ENCODE measurements at regions not wholly inside any gene's neighbourhood (a gene's known extent, or its start where the extent isn't known, plus 50 kb on each side); places are given as distances from the start of the nearest gene placed in this dataset.

DNA sequence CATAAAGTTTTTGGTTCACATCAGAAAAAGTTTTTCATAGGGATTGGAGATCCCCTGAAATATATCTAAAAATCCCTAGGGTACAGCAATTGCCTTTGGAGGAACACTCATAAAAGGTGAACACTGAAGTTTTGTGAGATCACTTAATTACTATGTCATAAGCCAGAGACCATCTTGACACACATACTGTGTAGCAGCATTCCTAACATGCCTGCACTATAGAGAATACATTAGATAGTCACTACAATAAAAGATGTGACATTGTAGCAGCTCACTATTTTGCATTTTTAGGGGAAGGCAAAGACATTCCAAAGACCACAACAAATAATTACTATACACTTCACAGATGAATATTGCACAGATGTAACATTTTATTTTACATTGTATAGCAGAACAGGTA, 779.9 kb downstream of the KCNT2 start:
- ATAC-seq (ENCODE audit: insufficient read depth, low read depth) (no peak), DNase-seq (no peak)
- H3K9ac ChIP-seq (ENCODE audit: low read depth, low read length) = no peak overlapping the region
- no peak overlapping the region for H2AFZ ChIP-seq (ENCODE audit: low read depth, low read length)
- H3K4me1 ChIP-seq (ENCODE audit: insufficient read depth, low read length) = no peaks in the 10 kb centered on the region
- H3K4me2 ChIP-seq (ENCODE audit: insufficient read depth, low read length) = no peak overlapping the region
- H4K20me1 ChIP-seq (ENCODE audit: insufficient read depth, low read length) = no peaks in the 10 kb centered on the region
- no peaks in the 10 kb centered on the region for H3K79me2 ChIP-seq (ENCODE audit: insufficient read depth, low read length)
- no peak overlapping the region for H3K4me3 ChIP-seq (ENCODE audit: low read depth in 1 of 2, low read length in 2 of 2)
- no peaks in the 10 kb centered on the region for H3K9me3 ChIP-seq (ENCODE audit: insufficient read depth, low read length, severe bottlenecking)
- H3K36me3 ChIP-seq (ENCODE audit: insufficient read depth, low read length) = no peaks in the 10 kb centered on the region
- H3K27me3 ChIP-seq (ENCODE audit: insufficient read depth, low read length, poor library complexity) = no peaks in the 10 kb centered on the region
- H3K27ac ChIP-seq (ENCODE audit: low read length) = no peak overlapping the region
- TF ChIP-seq, protein P1, sequence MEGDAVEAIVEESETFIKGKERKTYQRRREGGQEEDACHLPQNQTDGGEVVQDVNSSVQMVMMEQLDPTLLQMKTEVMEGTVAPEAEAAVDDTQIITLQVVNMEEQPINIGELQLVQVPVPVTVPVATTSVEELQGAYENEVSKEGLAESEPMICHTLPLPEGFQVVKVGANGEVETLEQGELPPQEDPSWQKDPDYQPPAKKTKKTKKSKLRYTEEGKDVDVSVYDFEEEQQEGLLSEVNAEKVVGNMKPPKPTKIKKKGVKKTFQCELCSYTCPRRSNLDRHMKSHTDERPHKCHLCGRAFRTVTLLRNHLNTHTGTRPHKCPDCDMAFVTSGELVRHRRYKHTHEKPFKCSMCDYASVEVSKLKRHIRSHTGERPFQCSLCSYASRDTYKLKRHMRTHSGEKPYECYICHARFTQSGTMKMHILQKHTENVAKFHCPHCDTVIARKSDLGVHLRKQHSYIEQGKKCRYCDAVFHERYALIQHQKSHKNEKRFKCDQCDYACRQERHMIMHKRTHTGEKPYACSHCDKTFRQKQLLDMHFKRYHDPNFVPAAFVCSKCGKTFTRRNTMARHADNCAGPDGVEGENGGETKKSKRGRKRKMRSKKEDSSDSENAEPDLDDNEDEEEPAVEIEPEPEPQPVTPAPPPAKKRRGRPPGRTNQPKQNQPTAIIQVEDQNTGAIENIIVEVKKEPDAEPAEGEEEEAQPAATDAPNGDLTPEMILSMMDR (IDR thresholded peaks at IDR 0.05; ENCODE audit: borderline replicate concordance, extremely low read depth, low read length, poor library complexity, severe bottlenecking) = no peak
- no peak for TF ChIP-seq EZH2 (IDR thresholded peaks at IDR 0.05; ENCODE audit: borderline replicate concordance, low read depth, low read length, severe bottlenecking)

DNA sequence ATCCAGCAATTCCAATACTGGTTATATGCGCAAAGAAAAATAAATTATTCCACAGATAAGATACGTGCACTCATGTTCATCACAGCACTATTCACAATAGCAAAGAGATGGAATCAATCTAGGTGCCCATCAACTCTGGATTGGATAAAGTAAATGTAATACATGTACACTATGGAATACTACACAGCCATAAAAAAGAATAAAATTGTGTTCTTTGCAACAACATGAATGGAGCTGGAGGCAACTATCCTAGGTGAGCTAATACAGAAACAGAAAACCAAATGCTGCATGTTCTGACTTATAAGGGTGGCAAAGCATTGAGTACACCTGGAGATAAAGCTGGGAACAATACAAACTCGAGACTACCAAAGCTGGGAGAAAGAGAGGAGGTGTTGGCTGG, 787.3 kb downstream of the KCNT2 start:
- H3K27ac ChIP-seq (ENCODE audit: low read length) = no peak overlapping the region
- no peaks in the 10 kb centered on the region for H3K27me3 ChIP-seq (ENCODE audit: insufficient read depth, low read length, poor library complexity)
- DNase-seq (no peak), ATAC-seq (ENCODE audit: insufficient read depth, low read depth) (no peak)
- H3K36me3 ChIP-seq (ENCODE audit: insufficient read depth, low read length) = no peaks in the 10 kb centered on the region
- no peaks in the 10 kb centered on the region for H3K9me3 ChIP-seq (ENCODE audit: insufficient read depth, low read length, severe bottlenecking)
- TF ChIP-seq EZH2 (IDR thresholded peaks at IDR 0.05; ENCODE audit: borderline replicate concordance, low read depth, low read length, severe bottlenecking) = no peak
- TF ChIP-seq, protein P1 (IDR thresholded peaks at IDR 0.05; ENCODE audit: borderline replicate concordance, extremely low read depth, low read length, poor library complexity, severe bottlenecking) = no peak
- no peaks in the 10 kb centered on the region for H3K4me1 ChIP-seq (ENCODE audit: insufficient read depth, low read length)
- no peak overlapping the region for H2AFZ ChIP-seq (ENCODE audit: low read depth, low read length)
- no peak overlapping the region for H3K4me3 ChIP-seq (ENCODE audit: low read depth in 1 of 2, low read length in 2 of 2)
- H3K4me2 ChIP-seq (ENCODE audit: insufficient read depth, low read length) = no peak overlapping the region
- H4K20me1 ChIP-seq (ENCODE audit: insufficient read depth, low read length) = no peaks in the 10 kb centered on the region
- H3K9ac ChIP-seq (ENCODE audit: low read depth, low read length) = no peak overlapping the region
- no peaks in the 10 kb centered on the region for H3K79me2 ChIP-seq (ENCODE audit: insufficient read depth, low read length)

DNA sequence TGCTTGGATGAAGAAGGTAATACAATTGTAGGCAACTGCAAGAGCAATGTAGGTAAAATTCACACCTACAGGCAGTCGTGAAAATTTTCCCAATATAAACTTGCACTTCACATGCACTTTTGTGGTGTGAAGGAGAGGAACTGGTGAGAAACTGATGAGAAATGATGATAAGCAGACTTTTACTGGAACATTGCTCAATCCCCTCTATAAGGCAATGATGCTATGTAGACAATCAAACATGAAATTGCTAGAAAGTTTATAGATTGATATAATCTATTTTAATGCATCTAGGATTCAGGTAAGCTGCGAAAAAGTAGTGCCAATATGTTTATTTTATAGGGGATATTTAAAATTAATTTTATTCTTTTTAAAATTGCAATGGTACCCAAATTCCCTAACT, 802.2 kb downstream of the KCNT2 start:
- no peak overlapping the region for H2AFZ ChIP-seq (ENCODE audit: low read depth, low read length)
- no peaks in the 10 kb centered on the region for H3K4me1 ChIP-seq (ENCODE audit: insufficient read depth, low read length)
- no peaks in the 10 kb centered on the region for H3K79me2 ChIP-seq (ENCODE audit: insufficient read depth, low read length)
- ATAC-seq (ENCODE audit: insufficient read depth, low read depth) = no peak
- no peak for TF ChIP-seq EZH2 (IDR thresholded peaks at IDR 0.05; ENCODE audit: borderline replicate concordance, low read depth, low read length, severe bottlenecking)
- TF ChIP-seq, protein P1 (IDR thresholded peaks at IDR 0.05; ENCODE audit: borderline replicate concordance, extremely low read depth, low read length, poor library complexity, severe bottlenecking) = no peak
- H3K27ac ChIP-seq (ENCODE audit: low read length) = no peak overlapping the region
- DNase-seq = no peak
- no peaks in the 10 kb centered on the region for H4K20me1 ChIP-seq (ENCODE audit: insufficient read depth, low read length)
- H3K27me3 ChIP-seq (ENCODE audit: insufficient read depth, low read length, poor library complexity) = no peaks in the 10 kb centered on the region
- no peak overlapping the region for H3K4me3 ChIP-seq (ENCODE audit: low read depth in 1 of 2, low read length in 2 of 2)
- no peaks in the 10 kb centered on the region for H3K9me3 ChIP-seq (ENCODE audit: insufficient read depth, low read length, severe bottlenecking)
- no peaks in the 10 kb centered on the region for H3K36me3 ChIP-seq (ENCODE audit: insufficient read depth, low read length)
- no peak overlapping the region for H3K4me2 ChIP-seq (ENCODE audit: insufficient read depth, low read length)
- H3K9ac ChIP-seq (ENCODE audit: low read depth, low read length) = no peak overlapping the region

DNA sequence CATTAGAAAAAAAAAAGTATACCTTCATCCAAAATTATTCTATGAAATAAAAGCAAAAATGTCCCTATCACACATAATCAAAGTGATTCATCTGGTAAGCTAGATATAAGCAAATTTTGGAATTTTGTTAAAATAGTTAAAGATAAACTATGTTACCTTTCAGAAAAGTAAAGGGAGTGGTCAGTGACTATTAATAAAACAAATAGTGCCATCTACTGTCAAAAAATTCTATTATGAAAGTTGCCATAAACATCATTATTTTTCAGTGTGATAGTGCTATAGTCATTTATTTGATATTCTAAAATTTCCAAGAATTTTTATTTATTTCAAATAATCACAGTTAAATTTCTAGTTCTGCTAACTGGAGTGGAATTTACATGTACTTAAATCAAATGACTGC, 803.7 kb downstream of the KCNT2 start:
- Histone ChIP-seq H3K36me3 (ENCODE audit: insufficient read depth, low read length) (no peaks in the 10 kb centered on the region), H3K27me3 (ENCODE audit: insufficient read depth, low read length, poor library complexity) (no peaks in the 10 kb centered on the region), H3K4me1 (ENCODE audit: insufficient read depth, low read length) (no peaks in the 10 kb centered on the region), H3K4me3 (ENCODE audit: low read depth in 1 of 2, low read length in 2 of 2) (no peak overlapping the region), H3K9me3 (ENCODE audit: insufficient read depth, low read length, severe bottlenecking) (no peaks in the 10 kb centered on the region), H3K79me2 (ENCODE audit: insufficient read depth, low read length) (no peaks in the 10 kb centered on the region), H3K9ac (ENCODE audit: low read depth, low read length) (no peak overlapping the region), H3K27ac (ENCODE audit: low read length) (no peak overlapping the region), H4K20me1 (ENCODE audit: insufficient read depth, low read length) (no peaks in the 10 kb centered on the region), H3K4me2 (ENCODE audit: insufficient read depth, low read length) (no peak overlapping the region), H2AFZ (ENCODE audit: low read depth, low read length) (no peak overlapping the region)
- no peak for DNase-seq
- TF ChIP-seq EZH2 (IDR thresholded peaks at IDR 0.05; ENCODE audit: borderline replicate concordance, low read depth, low read length, severe bottlenecking) = no peak
- TF ChIP-seq, protein P1 (IDR thresholded peaks at IDR 0.05; ENCODE audit: borderline replicate concordance, extremely low read depth, low read length, poor library complexity, severe bottlenecking) = peak; percentile 18
- ATAC-seq (ENCODE audit: insufficient read depth, low read depth) = no peak
